Endothelial cell (in vitro differentiated cells): ENCODE measurements at regions not wholly inside any gene's neighbourhood (a gene's known extent, or its start where the extent isn't known, plus 50 kb on each side); places are given as distances from the start of the nearest gene placed in this dataset.

Experiments used
- DNase-seq: peaks from one replicate; pipeline ENCODE4 v3.0.0; 2021; ENCODE audit warnings: low spot score
- H3K27ac Mint-ChIP-seq: one replicate; pipeline ENCODE4 v1.8.0; 2021; ENCODE audit warnings: mixed read lengths, inconsistent platforms; ENCODE audit not compliant: unreplicated experiment
- H3K27me3 Mint-ChIP-seq: one replicate; pipeline ENCODE4 v1.8.0; 2021; ENCODE audit warnings: mild to moderate bottlenecking, moderate library complexity, mixed read lengths, inconsistent platforms; ENCODE audit not compliant: unreplicated experiment
- H3K36me3 Mint-ChIP-seq: one replicate; pipeline ENCODE4 v1.8.0; 2021; ENCODE audit warnings: mild to moderate bottlenecking, low read depth, mixed read lengths, inconsistent platforms; ENCODE audit not compliant: unreplicated experiment
- H3K4me1 Mint-ChIP-seq: one replicate; pipeline ENCODE4 v1.8.0; 2021; ENCODE audit warnings: mild to moderate bottlenecking, mixed read lengths, inconsistent platforms; ENCODE audit not compliant: unreplicated experiment
- H3K4me3 Mint-ChIP-seq: one replicate; pipeline ENCODE4 v1.8.0; 2021; ENCODE audit warnings: mild to moderate bottlenecking, mixed read lengths, inconsistent platforms; ENCODE audit not compliant: unreplicated experiment
- H3K9me3 Mint-ChIP-seq: one replicate; pipeline ENCODE4 v1.8.0; 2021; ENCODE audit warnings: mixed read lengths, inconsistent platforms; ENCODE audit not compliant: unreplicated experiment
- CTCF ChIP-seq: fragments of 200-600 bp; sonication (generic); IDR thresholded peaks from one replicate; pipeline ENCODE4 v1.5.0; 2021; ENCODE audit warnings: antibody characterized with exemption; ENCODE audit not compliant: unreplicated experiment

GRCh38 chr13:50334944-50335343, 319.7 kb downstream of the KCNRG start:
- H3K36me3 Mint-ChIP-seq, result no peaks in the 10 kb centered on the region
- no peak for DNase-seq
- H3K27me3 Mint-ChIP-seq, result peaks cover 2% of the 10 kb centered on the region
- H3K9me3 Mint-ChIP-seq, result no peaks in the 10 kb centered on the region
- H3K4me1 Mint-ChIP-seq, result no peaks in the 10 kb centered on the region
- TF ChIP-seq CTCF, result no peak
- no peak overlapping the region for H3K4me3 Mint-ChIP-seq
- no peak overlapping the region for H3K27ac Mint-ChIP-seq

GRCh38 chr13:50339271-50339670, 324.0 kb downstream of the KCNRG start:
- H3K36me3 Mint-ChIP-seq, result no peaks in the 10 kb centered on the region
- H3K27ac Mint-ChIP-seq, result no peak overlapping the region
- no peaks in the 10 kb centered on the region for H3K9me3 Mint-ChIP-seq
- no peak for DNase-seq
- peaks cover 4% of the 10 kb centered on the region for H3K27me3 Mint-ChIP-seq
- TF ChIP-seq CTCF, result no peak
- H3K4me1 Mint-ChIP-seq, result no peaks in the 10 kb centered on the region
- no peak overlapping the region for H3K4me3 Mint-ChIP-seq

DNA sequence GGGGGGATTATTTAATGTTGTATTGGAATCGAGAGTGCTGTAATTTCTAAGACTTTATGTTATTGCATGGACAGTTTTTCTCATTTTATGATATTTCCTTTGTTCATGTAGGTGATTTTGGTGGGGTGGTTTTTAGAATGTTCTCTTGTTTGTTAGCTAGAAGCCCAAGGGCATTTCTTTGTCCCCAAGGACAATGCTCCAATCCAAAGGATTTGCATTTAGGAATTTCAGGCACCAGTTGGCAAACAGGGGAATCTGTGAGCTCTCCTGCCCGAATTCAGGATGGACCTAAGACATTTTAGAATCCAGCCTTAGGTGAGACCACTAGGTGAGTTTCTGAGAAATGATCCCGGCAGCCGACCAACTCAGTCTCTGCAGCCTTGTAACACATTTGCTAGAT, 324.9 kb downstream of the KCNRG start:
- H3K36me3 Mint-ChIP-seq, result no peaks in the 10 kb centered on the region
- H3K4me1 Mint-ChIP-seq, result no peaks in the 10 kb centered on the region
- no peak for DNase-seq
- no peak overlapping the region for H3K27ac Mint-ChIP-seq
- H3K9me3 Mint-ChIP-seq, result no peaks in the 10 kb centered on the region
- no peak overlapping the region for H3K4me3 Mint-ChIP-seq
- H3K27me3 Mint-ChIP-seq, result peaks cover 4% of the 10 kb centered on the region
- no peak for TF ChIP-seq CTCF

- peaks cover 4% of the 10 kb centered on the region for H3K27me3 Mint-ChIP-seq
- no peak for TF ChIP-seq CTCF
- no peaks in the 10 kb centered on the region for H3K36me3 Mint-ChIP-seq
- no peak for DNase-seq
- no peak overlapping the region for H3K27ac Mint-ChIP-seq
- no peaks in the 10 kb centered on the region for H3K9me3 Mint-ChIP-seq
- H3K4me3 Mint-ChIP-seq, result no peak overlapping the region
- H3K4me1 Mint-ChIP-seq, result no peaks in the 10 kb centered on the region
Measured at GRCh38 chr13:50340551-50341287, 325.5 kb downstream of the KCNRG start.

GRCh38 chr13:50341526-50341925, 326.3 kb downstream of the KCNRG start:
- DNase-seq, result no peak
- H3K4me3 Mint-ChIP-seq, result no peak overlapping the region
- peaks cover 4% of the 10 kb centered on the region for H3K27me3 Mint-ChIP-seq
- no peaks in the 10 kb centered on the region for H3K36me3 Mint-ChIP-seq
- TF ChIP-seq CTCF, result no peak
- no peaks in the 10 kb centered on the region for H3K4me1 Mint-ChIP-seq
- no peak overlapping the region for H3K27ac Mint-ChIP-seq
- H3K9me3 Mint-ChIP-seq, result no peaks in the 10 kb centered on the region
